ENCODE measurements at regions not wholly inside any gene's neighbourhood (a gene's known extent, or its start where the extent isn't known, plus 50 kb on each side); places are given as distances from the start of the nearest gene placed in this dataset.

- POLR2A ChIA-PET, result no interaction called here
- in situ Hi-C loops (cut with HindIII; ENCODE audit: extremely low pct_ligation_motif_present, low pct_unique_long_range_greater_than_20kb), result no loop called here
Observed at GRCh38 chr2:579351-579886, 97.8 kb downstream of the TMEM18 start.

More at GRCh38 chr2:579351-579886, 97.8 kb downstream of the TMEM18 start:
- Histone ChIP-seq H3K9me3 (ENCODE audit: low read length) (peaks cover 18% of the 10 kb centered on the region), H3K4me1 (ENCODE audit: insufficient read depth, low read length) (no peaks in the 10 kb centered on the region), H3K27me3 (ENCODE audit: control insufficient read depth in 1 of 2, insufficient read depth in 2 of 2, low read length in 2 of 2) (peaks cover 0 to 24% of the 10 kb centered on the region in 2 experiments; a peak in 2 of 5 replicates), H4K20me1 (ENCODE audit: insufficient read depth, low read length) (no peaks in the 10 kb centered on the region), H3K4me2 (ENCODE audit: low read depth, low read length) (no peak overlapping the region), H2AFZ (ENCODE audit: low read length) (no peak overlapping the region), H3K9ac (ENCODE audit: insufficient read depth, low read depth, low read length) (no peak overlapping the region), H3K4me3 (replicated peaks in 1 of 3; ENCODE audit: insufficient read depth in 1 of 3, low read depth in 2 of 3, low read length in 3 of 3) (no peak overlapping the region), H3K27ac (ENCODE audit: extremely low read length, insufficient read depth, low read length) (no peak overlapping the region), H3K79me2 (ENCODE audit: insufficient read depth, low read length) (no peaks in the 10 kb centered on the region), H3K36me3 (replicated peaks in 1 of 2; ENCODE audit: control insufficient read depth in 1 of 2, insufficient read depth in 2 of 2, low read length in 2 of 2) (no peaks in the 10 kb centered on the region)
- intact Hi-C loops (cut with micrococcal nuclease; ENCODE audit: unreplicated experiment), result no loop called here
- no peak for DNase-seq (ENCODE audit: low spot score)
- CTCF ChIA-PET (ENCODE audit: low intra/inter-chr PET ratio, low total read pairs), result no interaction called here
- WGBS (ENCODE audit: low lambda C conversion rate), result 74% methylated on average over 9 of the region's 9 CpGs
- no peak for FAIRE-seq
- no peak for TF ChIP-seq RERE (CRISPR knock-in tag; IDR thresholded peaks at IDR 0.05; ENCODE audit: low read depth)
- peak; percentile 49; the same call in 1 of the 2 replicates for TF ChIP-seq NFE2L2 (IDR thresholded peaks at IDR 0.05; ENCODE audit: low read length)
- no peak for ATAC-seq
- BruUV-seq (replicated peaks), result no TSS peak

Data from HepG2 (cell line).